ENCODE measurements at regions not wholly inside any gene's neighbourhood (a gene's known extent, or its start where the extent isn't known, plus 50 kb on each side); places are given as distances from the start of the nearest gene placed in this dataset.

DNA sequence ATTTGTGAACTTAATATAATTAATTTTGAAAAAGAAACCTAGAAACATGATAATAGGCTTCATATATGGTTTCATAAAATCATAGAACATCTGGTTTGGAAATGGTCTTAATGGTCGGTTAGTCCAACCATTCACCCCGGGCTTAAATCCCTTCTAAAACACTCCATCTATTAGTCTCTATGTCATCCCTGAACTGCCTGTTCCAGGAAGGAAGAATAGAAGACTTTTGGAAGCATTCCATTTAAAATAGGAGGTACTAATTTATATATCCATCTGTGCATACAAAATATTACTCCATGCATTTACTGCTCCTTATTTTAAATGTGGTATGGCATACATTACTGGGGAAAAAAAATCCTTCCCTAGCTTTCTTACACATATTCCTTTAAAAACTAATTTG lies 262.2 kb upstream of the DDX53 start:
- no peak for TF ChIP-seq SMC3 (conservative IDR thresholded peaks at IDR 0.05; ENCODE audit: poor library complexity)
- TF ChIP-seq, protein P1, sequence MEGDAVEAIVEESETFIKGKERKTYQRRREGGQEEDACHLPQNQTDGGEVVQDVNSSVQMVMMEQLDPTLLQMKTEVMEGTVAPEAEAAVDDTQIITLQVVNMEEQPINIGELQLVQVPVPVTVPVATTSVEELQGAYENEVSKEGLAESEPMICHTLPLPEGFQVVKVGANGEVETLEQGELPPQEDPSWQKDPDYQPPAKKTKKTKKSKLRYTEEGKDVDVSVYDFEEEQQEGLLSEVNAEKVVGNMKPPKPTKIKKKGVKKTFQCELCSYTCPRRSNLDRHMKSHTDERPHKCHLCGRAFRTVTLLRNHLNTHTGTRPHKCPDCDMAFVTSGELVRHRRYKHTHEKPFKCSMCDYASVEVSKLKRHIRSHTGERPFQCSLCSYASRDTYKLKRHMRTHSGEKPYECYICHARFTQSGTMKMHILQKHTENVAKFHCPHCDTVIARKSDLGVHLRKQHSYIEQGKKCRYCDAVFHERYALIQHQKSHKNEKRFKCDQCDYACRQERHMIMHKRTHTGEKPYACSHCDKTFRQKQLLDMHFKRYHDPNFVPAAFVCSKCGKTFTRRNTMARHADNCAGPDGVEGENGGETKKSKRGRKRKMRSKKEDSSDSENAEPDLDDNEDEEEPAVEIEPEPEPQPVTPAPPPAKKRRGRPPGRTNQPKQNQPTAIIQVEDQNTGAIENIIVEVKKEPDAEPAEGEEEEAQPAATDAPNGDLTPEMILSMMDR (IDR thresholded peaks at IDR 0.05; ENCODE audit: poor library complexity, severe bottlenecking) = no peak
- TF ChIP-seq, protein P2, sequence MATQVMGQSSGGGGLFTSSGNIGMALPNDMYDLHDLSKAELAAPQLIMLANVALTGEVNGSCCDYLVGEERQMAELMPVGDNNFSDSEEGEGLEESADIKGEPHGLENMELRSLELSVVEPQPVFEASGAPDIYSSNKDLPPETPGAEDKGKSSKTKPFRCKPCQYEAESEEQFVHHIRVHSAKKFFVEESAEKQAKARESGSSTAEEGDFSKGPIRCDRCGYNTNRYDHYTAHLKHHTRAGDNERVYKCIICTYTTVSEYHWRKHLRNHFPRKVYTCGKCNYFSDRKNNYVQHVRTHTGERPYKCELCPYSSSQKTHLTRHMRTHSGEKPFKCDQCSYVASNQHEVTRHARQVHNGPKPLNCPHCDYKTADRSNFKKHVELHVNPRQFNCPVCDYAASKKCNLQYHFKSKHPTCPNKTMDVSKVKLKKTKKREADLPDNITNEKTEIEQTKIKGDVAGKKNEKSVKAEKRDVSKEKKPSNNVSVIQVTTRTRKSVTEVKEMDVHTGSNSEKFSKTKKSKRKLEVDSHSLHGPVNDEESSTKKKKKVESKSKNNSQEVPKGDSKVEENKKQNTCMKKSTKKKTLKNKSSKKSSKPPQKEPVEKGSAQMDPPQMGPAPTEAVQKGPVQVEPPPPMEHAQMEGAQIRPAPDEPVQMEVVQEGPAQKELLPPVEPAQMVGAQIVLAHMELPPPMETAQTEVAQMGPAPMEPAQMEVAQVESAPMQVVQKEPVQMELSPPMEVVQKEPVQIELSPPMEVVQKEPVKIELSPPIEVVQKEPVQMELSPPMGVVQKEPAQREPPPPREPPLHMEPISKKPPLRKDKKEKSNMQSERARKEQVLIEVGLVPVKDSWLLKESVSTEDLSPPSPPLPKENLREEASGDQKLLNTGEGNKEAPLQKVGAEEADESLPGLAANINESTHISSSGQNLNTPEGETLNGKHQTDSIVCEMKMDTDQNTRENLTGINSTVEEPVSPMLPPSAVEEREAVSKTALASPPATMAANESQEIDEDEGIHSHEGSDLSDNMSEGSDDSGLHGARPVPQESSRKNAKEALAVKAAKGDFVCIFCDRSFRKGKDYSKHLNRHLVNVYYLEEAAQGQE (IDR thresholded peaks at IDR 0.05; ENCODE audit: borderline replicate concordance) = no peak

Measured in neural cell (in vitro differentiated cells).